ENCODE measurements at regions not wholly inside any gene's neighbourhood (a gene's known extent, or its start where the extent isn't known, plus 50 kb on each side); places are given as distances from the start of the nearest gene placed in this dataset.
"Not testable (repeated sequence)": the region's sequence is repeated elsewhere in the genome, so short reads cannot be mapped to it uniquely, and the experiment has no call there.

GRCh38 chr2:16375351-16375750, 290.3 kb downstream of the CYRIA start:
- FAIRE-seq (no peak), DNase-seq (ENCODE audit: low spot score) (no peak)

- DNase-seq (ENCODE audit: low spot score) (no peak), FAIRE-seq (no peak)
Observed at GRCh38 chr2:16374671-16375070, 291.0 kb downstream of the CYRIA start.

GRCh38 chr2:16373341-16373740, 292.3 kb downstream of the CYRIA start:
- no peak for FAIRE-seq
- no peak for DNase-seq (ENCODE audit: low spot score)

- FAIRE-seq (no peak), DNase-seq (ENCODE audit: low spot score) (no peak)
Observed at GRCh38 chr2:16371751-16372150, 293.9 kb downstream of the CYRIA start.

GRCh38 chr2:16368951-16369350, 296.7 kb downstream of the CYRIA start:
- no peak for FAIRE-seq
- no peak for DNase-seq (ENCODE audit: low spot score)

- no peak for FAIRE-seq
- DNase-seq (ENCODE audit: low spot score): no peak
Observed at GRCh38 chr2:16368328-16368727, 297.3 kb downstream of the CYRIA start.

GRCh38 chr2:16365366-16365765, 300.3 kb downstream of the CYRIA start:
- FAIRE-seq (no peak), DNase-seq (ENCODE audit: low spot score) (no peak)

- DNase-seq (ENCODE audit: low spot score): no peak
- FAIRE-seq: no peak
Observed at GRCh38 chr2:16363581-16363980, 302.1 kb downstream of the CYRIA start.

- FAIRE-seq (no peak), DNase-seq (ENCODE audit: low spot score) (no peak)
Observed at GRCh38 chr2:16362611-16363010, 303.0 kb downstream of the CYRIA start.

- no peak for FAIRE-seq
- DNase-seq (ENCODE audit: low spot score): no peak
Observed at GRCh38 chr2:16361261-16361995, 304.2 kb downstream of the CYRIA start.

- FAIRE-seq (no peak), DNase-seq (ENCODE audit: low spot score) (no peak)
Observed at GRCh38 chr2:16359961-16360360, 305.7 kb downstream of the CYRIA start.

GRCh38 chr2:16357188-16357587, 308.4 kb downstream of the CYRIA start:
- FAIRE-seq: no peak

GRCh38 chr2:16351541-16351940, 314.1 kb downstream of the CYRIA start:
- peak; percentile 52 for FAIRE-seq
- no peak for DNase-seq (ENCODE audit: low spot score)

More at GRCh38 chr2:16357188-16357587, 308.4 kb downstream of the CYRIA start:
- DNase-seq (ENCODE audit: low spot score): no peak

GRCh38 chr2:16351137-16351536, 314.5 kb downstream of the CYRIA start:
- DNase-seq (ENCODE audit: low spot score) (no peak), FAIRE-seq (no peak)

GRCh38 chr2:16350211-16350610, 315.4 kb downstream of the CYRIA start:
- DNase-seq (ENCODE audit: low spot score) (no peak), FAIRE-seq (no peak)

GRCh38 chr2:16349811-16350210, 315.8 kb downstream of the CYRIA start:
- no peak for FAIRE-seq
- no peak for DNase-seq (ENCODE audit: low spot score)

- FAIRE-seq (no peak), DNase-seq (ENCODE audit: low spot score) (no peak)
Observed at GRCh38 chr2:16348821-16349515, 316.7 kb downstream of the CYRIA start.

- FAIRE-seq (no peak), DNase-seq (ENCODE audit: low spot score) (no peak)
Observed at GRCh38 chr2:16346671-16347070, 319.0 kb downstream of the CYRIA start.

- FAIRE-seq; DNase-seq (ENCODE audit: low spot score): not testable (repeated sequence)
Observed at GRCh38 chr2:16345231-16345630, 320.4 kb downstream of the CYRIA start.

GRCh38 chr2:16339206-16339605, 326.4 kb downstream of the CYRIA start:
- FAIRE-seq (no peak), DNase-seq (ENCODE audit: low spot score) (no peak)

- no peak for FAIRE-seq
Observed at GRCh38 chr2:16338026-16338425, 327.6 kb downstream of the CYRIA start.

GRCh38 chr2:16336916-16337315, 328.7 kb downstream of the CYRIA start:
- FAIRE-seq (no peak), DNase-seq (ENCODE audit: low spot score) (no peak)

More at GRCh38 chr2:16338026-16338425, 327.6 kb downstream of the CYRIA start:
- no peak for DNase-seq (ENCODE audit: low spot score)

GRCh38 chr2:16336491-16336890, 329.1 kb downstream of the CYRIA start:
- no peak for FAIRE-seq
- DNase-seq (ENCODE audit: low spot score): no peak
